Type B pancreatic cell (in vitro differentiated cells): ENCODE measurements at regions not wholly inside any gene's neighbourhood (a gene's known extent, or its start where the extent isn't known, plus 50 kb on each side); places are given as distances from the start of the nearest gene placed in this dataset.

ENCODE experiments used
- DNase-seq: peaks from one replicate; pipeline ENCODE4 v3.0.0; 2021; ENCODE audit warnings: mixed read lengths; ENCODE audit not compliant: unreplicated experiment; ENCODE audit errors: extremely low spot score
- H3K27ac Mint-ChIP-seq: 2 replicates; pipeline ENCODE4 v1.8.0; 2021; ENCODE audit warnings: mild to moderate bottlenecking, mixed read lengths
- H3K27me3 Mint-ChIP-seq: 2 replicates; pipeline ENCODE4 v1.8.0; 2021; ENCODE audit warnings: mixed read lengths
- H3K36me3 Mint-ChIP-seq: 2 replicates; pipeline ENCODE4 v1.8.0; 2021; ENCODE audit warnings: mixed read lengths
- H3K4me1 Mint-ChIP-seq: one replicate; pipeline ENCODE4 v1.8.0; 2021; ENCODE audit warnings: mixed read lengths; ENCODE audit not compliant: unreplicated experiment
- H3K4me3 Mint-ChIP-seq: 2 replicates; pipeline ENCODE4 v1.8.0; 2021; ENCODE audit warnings: mild to moderate bottlenecking, mixed read lengths
- H3K9me3 Mint-ChIP-seq: 2 replicates; pipeline ENCODE4 v1.8.0; 2021; ENCODE audit warnings: mixed read lengths
- CTCF ChIP-seq: fragments of 200-600 bp; sonication (generic); conservative IDR thresholded peaks from 2 replicates; pipeline ENCODE4 v1.5.0; 2021; ENCODE audit warnings: antibody characterized with exemption, mild to moderate bottlenecking

GRCh38 chr13:99132295-99132835, 68.3 kb upstream of the UBAC2 start:
- H3K36me3 Mint-ChIP-seq, result no peaks in the 10 kb centered on the region

GRCh38 chr13:99133230-99133629, 67.4 kb upstream of the UBAC2 start:
- Mint-ChIP-seq H3K27me3 (no peaks in the 10 kb centered on the region), H3K36me3 (no peaks in the 10 kb centered on the region), H3K9me3 (no peaks in the 10 kb centered on the region), H3K27ac (no peak overlapping the region), H3K4me1 (peaks cover 5% of the 10 kb centered on the region), H3K4me3 (no peak overlapping the region)
- DNase-seq, result no peak
- TF ChIP-seq CTCF, result no peak

More at GRCh38 chr13:99132295-99132835, 68.3 kb upstream of the UBAC2 start:
- Mint-ChIP-seq H3K9me3 (no peaks in the 10 kb centered on the region), H3K4me1 (peaks cover 5% of the 10 kb centered on the region), H3K27ac (no peak overlapping the region), H3K27me3 (no peaks in the 10 kb centered on the region), H3K4me3 (no peak overlapping the region)
- TF ChIP-seq CTCF, result no peak
- no peak for DNase-seq

GRCh38 chr13:99133848-99134247, 66.8 kb upstream of the UBAC2 start:
- Mint-ChIP-seq H3K36me3 (no peaks in the 10 kb centered on the region), H3K4me1 (peaks cover 5% of the 10 kb centered on the region), H3K27ac (no peak overlapping the region), H3K4me3 (no peak overlapping the region), H3K27me3 (no peaks in the 10 kb centered on the region), H3K9me3 (no peaks in the 10 kb centered on the region)
- no peak for TF ChIP-seq CTCF
- DNase-seq, result no peak

- no peak for DNase-seq
- no peak overlapping the region for H3K27ac Mint-ChIP-seq
- H3K4me3 Mint-ChIP-seq, result no peak overlapping the region
- no peaks in the 10 kb centered on the region for H3K27me3 Mint-ChIP-seq
- H3K9me3 Mint-ChIP-seq, result no peaks in the 10 kb centered on the region
- H3K36me3 Mint-ChIP-seq, result no peaks in the 10 kb centered on the region
- no peak for TF ChIP-seq CTCF
- peaks cover 5% of the 10 kb centered on the region for H3K4me1 Mint-ChIP-seq
These were observed 65.1 kb upstream of the UBAC2 start for GRCh38 chr13:99135591-99135990.

- no peaks in the 10 kb centered on the region for H3K27me3 Mint-ChIP-seq
These were observed 64.2 kb upstream of the UBAC2 start for GRCh38 chr13:99136427-99136954.

More at GRCh38 chr13:99136427-99136954, 64.2 kb upstream of the UBAC2 start:
- H3K4me1 Mint-ChIP-seq, result peaks cover 5% of the 10 kb centered on the region
- H3K4me3 Mint-ChIP-seq, result no peak overlapping the region
- no peaks in the 10 kb centered on the region for H3K36me3 Mint-ChIP-seq
- no peak overlapping the region for H3K27ac Mint-ChIP-seq
- no peak for TF ChIP-seq CTCF
- H3K9me3 Mint-ChIP-seq, result peaks cover 6% of the 10 kb centered on the region
- no peak for DNase-seq
